GM18867 (cell line): ENCODE measurements at regions not wholly inside any gene's neighbourhood (a gene's known extent, or its start where the extent isn't known, plus 50 kb on each side); places are given as distances from the start of the nearest gene placed in this dataset.

Experiments used
- ATAC-seq: cut with Tn5 transposase; IDR thresholded peaks from one replicate; pipeline ENCODE4 v1.9.1; 2021; ENCODE audit warnings: mild to moderate bottlenecking, moderate library complexity; ENCODE audit not compliant: unreplicated experiment

DNA sequence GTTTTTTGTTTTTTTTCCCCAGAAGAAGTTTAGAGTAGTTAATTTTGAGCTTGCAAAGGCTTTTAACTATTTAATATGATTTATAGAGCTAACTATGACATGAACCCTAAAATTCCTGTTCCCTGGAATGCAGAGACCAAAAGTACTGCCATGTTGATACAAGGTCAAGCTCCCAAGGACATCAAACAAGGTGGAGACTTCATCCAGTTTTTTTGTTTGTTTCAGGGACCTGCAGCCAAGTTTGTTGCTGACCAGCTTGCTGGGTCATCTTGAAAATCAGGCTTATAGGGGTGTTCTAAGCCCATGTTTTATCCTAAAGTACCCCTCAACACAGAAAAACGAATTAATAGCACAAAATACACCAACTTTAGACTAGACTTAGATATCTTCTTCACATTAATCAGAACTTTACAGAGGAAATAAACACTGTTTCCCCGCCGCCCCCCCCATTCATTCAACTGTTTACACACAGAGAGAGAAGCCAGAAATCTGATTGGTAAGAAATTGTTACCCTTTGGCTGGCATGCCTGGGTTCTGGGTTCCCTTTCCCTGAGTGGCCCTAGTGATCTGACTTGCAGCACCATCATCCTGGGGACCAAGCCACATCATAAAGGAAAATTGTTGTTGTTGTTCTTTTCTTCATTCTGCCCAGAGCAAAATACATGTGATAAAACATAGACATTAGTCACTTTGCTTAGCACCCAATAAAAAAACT lies 860.5 kb downstream of the CCSER2 start:
- ATAC-seq: no peak

DNA sequence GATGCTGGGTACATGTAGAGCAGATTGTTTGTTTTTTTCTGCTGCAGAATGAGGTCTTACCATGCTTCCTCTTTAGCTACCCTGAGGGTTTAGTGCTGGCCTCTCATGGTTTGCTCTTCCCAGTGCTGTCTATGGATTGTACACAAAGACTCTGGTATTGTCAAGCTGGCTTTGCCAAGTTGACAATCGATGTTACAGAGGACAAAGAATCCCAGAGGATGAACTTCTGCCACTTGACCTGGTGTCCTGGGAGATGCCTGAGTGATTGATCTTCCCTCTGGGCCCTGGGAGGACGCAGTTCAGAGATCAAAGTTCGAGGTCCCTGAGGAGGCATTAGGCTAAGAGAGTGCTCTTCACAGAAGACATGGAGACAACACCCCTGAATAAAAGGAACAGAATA lies 865.4 kb downstream of the CCSER2 start:
- ATAC-seq: no peak

DNA sequence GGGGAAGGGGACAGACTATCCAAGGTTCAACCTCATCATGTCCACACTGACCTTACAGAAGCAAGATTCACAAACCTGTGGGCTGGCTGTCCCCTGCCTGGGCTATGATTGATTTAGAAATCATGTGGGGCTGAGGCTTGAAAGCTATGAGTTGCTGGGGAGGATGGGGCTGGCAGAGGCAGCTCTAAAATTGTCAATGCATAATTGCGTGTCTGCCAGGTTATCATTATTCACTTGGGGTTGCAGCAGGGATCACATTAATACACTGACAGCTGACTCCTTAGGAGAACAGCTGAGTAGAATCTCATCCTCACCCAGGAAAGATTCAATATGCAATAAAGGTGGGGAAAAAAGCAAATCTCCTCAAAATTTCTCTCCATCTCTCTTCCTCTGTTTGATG lies 866.3 kb downstream of the CCSER2 start:
- no peak for ATAC-seq

GRCh38 chr10:85195596-85195995 lies 867.2 kb downstream of the CCSER2 start:
- no peak for ATAC-seq

GRCh38 chr10:85204814-85205213 lies 876.4 kb downstream of the CCSER2 start:
- ATAC-seq: no peak

GRCh38 chr10:85212526-85212925 lies 884.1 kb downstream of the CCSER2 start:
- ATAC-seq: no peak

GRCh38 chr10:85213493-85213892 lies 885.1 kb downstream of the CCSER2 start:
- no peak for ATAC-seq

- ATAC-seq: no peak
These were observed 893.9 kb downstream of the CCSER2 start for GRCh38 chr10:85222300-85222699.

DNA sequence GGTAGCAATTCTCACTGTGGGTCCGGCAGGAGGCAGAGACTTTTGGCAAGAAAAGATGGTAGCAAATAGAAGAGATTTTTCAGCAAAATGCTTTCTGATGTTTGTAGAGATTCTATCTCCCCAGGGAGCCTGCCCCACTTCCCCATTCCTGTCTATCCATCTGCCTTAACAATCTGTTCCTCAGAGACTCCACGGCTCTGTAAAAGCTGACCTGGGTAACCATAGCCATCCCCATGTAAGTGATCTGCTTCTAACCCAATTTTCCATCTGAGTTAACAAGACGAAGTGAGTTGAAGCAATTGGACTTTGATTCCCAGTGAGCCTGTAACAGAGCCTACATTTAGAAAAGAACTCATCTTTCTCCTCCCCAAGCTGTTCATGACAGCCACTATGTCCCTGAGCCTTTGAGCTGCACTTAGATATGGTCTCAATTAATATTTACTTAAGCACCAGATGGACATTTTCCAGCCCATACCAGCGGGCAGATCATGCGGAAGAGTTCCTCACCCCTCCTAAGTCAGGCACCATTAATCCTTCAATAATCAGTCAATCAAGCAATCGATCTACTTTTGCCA lies 896.1 kb downstream of the CCSER2 start:
- ATAC-seq: no peak

GRCh38 chr10:85225311-85225710 lies 896.9 kb downstream of the CCSER2 start:
- ATAC-seq: no peak

DNA sequence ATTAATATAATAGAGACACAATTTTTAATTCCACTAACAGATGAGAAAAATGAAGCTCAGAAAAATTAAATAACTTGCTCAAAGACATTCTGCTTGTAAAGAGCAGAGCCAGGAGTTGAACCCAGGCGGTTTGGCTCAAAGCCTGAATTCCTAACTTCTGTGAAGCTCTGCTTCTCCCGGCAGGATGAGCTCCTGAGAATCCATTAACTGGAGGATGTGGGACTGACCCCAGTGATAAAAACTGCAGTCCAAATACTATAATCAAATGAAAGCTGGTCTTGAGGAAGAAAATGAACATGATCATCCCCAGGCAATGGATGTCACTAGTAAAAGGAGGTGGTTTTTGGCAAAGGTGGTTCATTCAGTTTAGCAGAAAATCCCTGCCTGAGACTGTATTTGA lies 898.2 kb downstream of the CCSER2 start:
- no peak for ATAC-seq

- no peak for ATAC-seq
These were observed 900.3 kb downstream of the CCSER2 start for GRCh38 chr10:85228726-85229125.

DNA sequence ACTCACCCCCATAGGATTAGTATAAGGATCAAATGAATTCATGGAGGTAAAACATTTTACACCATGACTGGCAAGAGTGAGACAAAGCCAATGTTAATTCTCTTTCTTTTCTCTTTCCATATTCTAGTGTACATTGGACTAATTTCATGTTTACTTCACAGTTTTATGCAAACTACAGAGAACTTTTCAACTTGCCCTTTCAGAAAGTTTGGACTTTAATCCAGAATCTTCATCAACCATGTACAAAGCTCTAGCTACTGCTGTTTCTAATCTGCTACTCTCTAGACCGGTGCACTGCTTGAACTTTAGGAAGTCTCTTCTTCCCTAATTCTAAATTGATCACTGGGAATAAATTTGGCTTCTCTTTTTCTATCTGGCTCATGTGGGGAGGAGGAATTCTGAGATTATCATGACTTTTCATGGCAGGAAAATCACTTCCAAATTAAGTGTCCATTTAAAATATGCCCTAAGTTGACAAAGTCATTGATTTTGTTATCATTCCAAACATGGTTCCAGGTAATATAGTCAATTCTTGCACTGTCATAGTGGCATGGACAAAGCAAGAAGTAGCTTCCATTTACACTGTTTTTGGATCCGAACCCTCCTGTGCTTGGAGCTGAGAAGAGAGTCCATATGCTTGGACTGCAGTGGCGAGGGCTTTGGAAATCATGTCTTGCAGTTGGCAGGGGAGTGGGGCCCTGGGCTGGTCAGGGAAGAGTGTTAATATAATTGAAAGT lies 903.3 kb downstream of the CCSER2 start:
- no peak for ATAC-seq

DNA sequence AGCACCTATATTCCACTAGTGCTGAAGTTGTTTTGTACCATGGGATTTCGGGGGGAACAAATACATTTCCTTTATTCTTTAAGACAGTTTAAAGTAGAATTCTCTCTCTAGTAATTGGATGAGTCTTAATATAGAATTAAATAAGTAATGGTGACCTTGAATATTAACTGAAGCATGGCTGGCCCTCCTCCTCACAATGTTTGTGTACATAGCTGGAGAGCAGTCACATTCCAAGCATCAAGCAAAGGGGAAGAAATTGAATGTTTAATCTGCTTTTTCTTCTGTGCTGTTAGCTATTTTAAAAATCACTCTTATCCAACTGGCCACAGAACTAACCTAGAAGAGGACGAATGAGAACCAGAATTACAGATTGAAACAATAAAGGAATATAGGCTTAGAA lies 906.9 kb downstream of the CCSER2 start:
- no peak for ATAC-seq

- ATAC-seq: no peak
These were observed 910.3 kb downstream of the CCSER2 start for GRCh38 chr10:85238676-85239075.

DNA sequence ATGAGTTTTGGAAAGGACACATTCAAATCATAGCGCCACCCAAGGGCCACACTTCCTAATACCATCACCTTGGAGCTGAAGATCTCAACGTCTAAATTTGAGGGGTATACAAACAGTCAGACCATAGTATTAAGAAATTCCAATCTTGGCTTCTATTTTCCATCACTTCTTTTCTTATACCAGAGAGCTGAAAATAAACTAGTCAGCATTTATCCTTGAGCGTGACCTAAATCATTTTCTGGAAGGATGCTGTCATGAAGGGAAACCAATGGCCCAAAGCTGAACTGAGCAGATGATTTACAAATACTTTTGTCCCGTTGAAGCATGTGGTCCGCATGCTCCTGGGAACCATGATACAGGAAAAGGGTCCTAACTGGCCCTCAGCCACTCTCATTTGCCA lies 921.9 kb downstream of the CCSER2 start:
- ATAC-seq: no peak

GRCh38 chr10:85256481-85256880 lies 928.1 kb downstream of the CCSER2 start:
- no peak for ATAC-seq

GRCh38 chr10:85259908-85260307 lies 931.5 kb downstream of the CCSER2 start:
- ATAC-seq: no peak

GRCh38 chr10:85262992-85263391 lies 934.6 kb downstream of the CCSER2 start:
- no peak for ATAC-seq

- ATAC-seq: no peak
These were observed 936.7 kb downstream of the CCSER2 start for GRCh38 chr10:85265121-85265520.

GRCh38 chr10:85266808-85267207 lies 938.4 kb downstream of the CCSER2 start:
- ATAC-seq: no peak

DNA sequence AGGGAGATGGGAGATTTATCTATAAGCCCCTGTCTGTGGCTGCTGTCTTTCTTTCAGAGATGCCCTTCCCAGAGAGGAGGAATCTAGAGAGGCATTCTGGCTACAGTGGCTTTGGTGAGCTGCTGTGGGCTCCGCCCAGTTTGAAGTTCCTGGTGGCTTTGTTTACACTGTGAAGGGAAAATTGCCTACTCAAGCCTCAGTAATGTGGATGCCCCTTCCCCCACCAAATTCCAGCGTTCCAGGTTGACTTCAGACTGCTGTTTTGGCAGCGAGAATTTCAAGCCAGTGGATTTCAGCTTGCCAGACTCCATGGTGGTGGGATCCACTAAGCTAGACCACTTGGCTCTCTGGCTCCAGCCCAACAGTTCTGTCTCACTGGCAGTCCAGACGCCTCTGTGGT lies 951.6 kb downstream of the CCSER2 start:
- no peak for ATAC-seq
